Stimulated activated CD4-positive, alpha-beta T cell treated with anti-CD3 and anti-CD28 coated beads, TNF-alpha, amount 100 ng/mL, for 24 hours (primary cell): ENCODE measurements at regions not wholly inside any gene's neighbourhood (a gene's known extent, or its start where the extent isn't known, plus 50 kb on each side); places are given as distances from the start of the nearest gene placed in this dataset.
"Not testable (repeated sequence)": the region's sequence is repeated elsewhere in the genome, so short reads cannot be mapped to it uniquely, and the experiment has no call there.

Experiments
- DNase-seq, 3 experiments: peaks; one replicate each; pipeline ENCODE4 v3.0.0-alpha.2; 2020; ENCODE audit warnings: low read depth in 3 of 3

DNA sequence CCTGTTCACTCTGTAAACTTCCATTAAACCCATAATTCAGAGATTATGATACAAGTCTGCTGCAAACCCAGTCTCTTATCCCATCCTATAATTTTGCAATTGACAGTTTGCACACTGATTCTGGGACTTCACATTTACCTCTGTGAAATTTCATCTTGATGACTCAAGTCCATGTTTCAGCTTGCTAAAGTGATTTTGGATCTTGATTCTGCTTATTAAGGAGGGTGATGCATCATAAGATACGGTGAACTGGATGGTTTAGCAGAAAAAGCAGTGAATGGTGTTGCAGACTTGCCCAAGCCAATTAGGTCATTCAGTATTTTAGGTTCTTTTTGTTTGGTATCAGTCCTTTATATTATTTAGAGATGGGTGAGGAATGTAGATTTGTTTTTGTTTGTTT lies 125.5 kb upstream of the PODXL start:
- DNase-seq, result no peak

DNA sequence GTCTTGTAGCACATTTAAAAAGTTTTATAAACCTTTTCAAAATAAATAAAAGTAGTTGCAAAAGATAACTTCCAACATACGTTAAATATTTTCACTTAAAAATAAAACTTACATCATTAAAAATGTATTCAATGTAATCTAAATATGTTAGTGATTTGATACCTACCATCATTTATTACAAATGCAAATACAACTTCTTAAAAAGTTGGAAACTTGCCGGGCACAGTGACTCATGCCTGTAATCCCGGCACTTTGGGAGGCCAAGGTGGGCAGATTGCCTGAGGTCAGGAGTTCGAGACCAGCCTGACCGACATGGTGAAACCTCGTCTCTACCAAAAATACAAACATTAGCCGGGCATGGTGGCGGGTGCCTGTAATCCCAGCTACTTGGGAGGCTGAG lies 122.6 kb upstream of the PODXL start:
- DNase-seq, result not testable (repeated sequence)

DNA sequence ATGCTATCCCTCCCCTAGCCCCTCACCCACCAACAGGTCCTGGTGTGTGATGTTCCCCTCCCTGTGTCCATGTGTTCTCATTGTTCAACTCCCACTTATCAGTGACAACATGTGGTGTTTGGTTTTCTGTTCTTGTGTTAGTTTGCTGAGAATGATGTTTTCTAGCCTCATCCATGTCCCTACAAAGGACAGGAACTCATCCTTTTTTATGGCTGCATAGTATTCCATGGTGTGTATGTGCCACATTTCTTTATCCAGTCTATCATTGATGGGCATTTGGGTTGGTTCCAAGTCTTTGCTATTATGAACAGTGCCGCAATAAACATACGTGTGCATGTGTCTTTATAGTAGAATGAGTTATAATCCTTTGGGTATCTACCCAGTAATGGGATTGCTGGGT lies 120.4 kb upstream of the PODXL start:
- not testable (repeated sequence) for DNase-seq

DNA sequence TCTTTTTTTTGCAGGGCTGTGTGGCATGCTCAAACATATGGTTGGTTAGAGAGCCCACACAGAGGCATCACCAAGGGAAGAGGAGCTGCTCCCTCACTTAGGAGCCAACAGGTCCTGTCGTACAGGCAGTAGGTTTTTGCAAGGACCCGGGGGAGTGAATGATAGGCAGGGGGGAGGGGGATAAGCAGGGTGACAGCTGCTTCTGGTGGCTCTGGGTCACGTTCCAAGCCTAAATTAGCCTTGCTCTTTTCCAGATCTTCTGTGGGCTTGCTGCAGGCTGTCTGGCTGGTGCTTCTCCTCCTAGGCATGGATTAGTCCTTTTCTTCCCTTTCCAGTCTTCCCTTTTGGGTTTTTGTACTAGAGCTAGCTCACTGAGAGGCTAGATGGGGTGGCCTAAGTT lies 117.7 kb upstream of the PODXL start:
- no peak for DNase-seq

DNA sequence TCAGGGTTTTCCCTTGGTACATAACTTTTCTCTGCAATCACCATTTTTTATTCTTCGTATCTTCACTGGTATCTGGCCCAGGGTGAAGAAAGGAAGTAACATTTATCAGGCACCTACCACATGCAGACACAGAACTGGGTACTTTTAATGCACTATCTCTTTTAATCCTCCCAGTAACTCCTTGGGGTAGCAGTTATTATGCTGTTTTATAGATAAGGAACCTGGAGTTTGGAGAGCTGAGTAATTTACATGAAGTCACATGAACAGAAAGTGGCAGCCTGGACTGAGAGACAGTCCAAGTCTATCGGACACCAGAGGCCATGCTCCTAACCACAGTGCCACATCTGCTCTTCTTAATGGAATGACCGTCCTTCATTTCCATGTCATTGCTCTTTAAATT lies 117.1 kb upstream of the PODXL start:
- no peak for DNase-seq

GRCh38 chr7:131670406-131670805 lies 114.0 kb upstream of the PODXL start:
- DNase-seq, result no peak

- DNase-seq, result no peak
Observed at GRCh38 chr7:131667699-131668098, 111.3 kb upstream of the PODXL start.

DNA sequence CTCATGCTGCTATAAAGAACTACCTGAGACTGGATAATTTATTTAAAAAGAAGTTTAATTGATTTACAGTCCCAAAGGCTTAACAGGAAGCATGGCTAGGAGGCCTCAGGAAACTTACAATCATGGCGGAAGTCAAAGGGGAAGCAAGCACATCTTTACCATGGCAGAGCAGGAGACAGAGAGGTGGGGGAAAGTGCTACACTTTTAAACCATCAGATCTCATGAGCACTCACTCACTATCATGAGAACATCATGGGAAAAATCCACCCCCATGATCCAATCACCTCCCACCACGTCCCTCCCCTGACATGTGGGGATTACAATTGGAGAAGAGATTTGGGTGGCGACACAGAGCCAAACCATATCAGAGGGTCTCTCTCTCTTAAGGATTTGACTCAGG lies 108.6 kb upstream of the PODXL start:
- no peak for DNase-seq

DNA sequence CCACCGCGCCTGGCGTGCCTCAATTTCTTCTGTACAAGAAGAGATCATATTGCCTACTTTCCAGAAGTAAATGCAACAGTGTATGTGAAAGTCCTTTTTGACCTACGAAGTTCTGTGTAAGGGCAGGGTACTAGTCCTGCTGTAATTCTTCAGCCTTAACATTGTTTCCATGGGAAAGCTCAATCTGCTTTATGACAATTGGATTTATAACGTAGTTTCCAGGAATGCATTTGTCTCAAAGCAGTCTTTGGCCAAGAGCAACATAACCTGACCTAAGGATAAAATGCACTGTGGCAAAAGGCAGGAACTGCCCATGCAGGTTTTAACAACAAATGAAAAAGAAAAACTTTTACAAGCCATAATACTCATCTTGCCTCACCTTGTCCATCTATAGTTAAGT lies 108.1 kb upstream of the PODXL start:
- DNase-seq, result no peak

DNA sequence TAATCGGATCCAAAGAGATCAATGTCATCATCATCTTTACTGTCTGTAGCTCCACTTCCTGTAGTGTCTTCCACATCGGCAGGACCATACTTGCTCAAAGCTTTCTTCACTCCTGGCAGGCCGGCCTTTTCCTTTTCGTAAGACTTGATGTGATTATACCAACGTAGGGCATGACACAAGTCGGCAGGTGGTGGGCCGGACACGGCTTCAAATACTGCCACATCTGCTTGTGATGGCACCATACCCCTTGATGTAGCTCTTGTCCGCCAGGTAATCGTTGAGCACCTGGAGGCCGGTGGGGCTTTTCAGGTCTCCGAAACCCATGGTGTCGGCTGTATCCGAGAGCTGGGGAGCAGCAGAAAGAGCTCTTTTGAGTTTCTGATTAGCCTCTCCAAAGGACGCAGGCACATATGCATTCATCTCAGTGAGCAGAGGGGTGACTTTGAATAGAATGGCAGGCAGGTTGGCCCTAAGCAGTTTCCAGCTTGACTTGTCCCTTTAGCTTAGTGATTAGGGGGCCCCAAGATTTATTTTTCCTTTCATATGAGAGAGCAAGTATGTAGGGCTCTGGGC lies 106.0 kb upstream of the PODXL start:
- DNase-seq, result not testable (repeated sequence)

- DNase-seq, result no peak
Observed at GRCh38 chr7:131657881-131658280, 101.5 kb upstream of the PODXL start.

DNA sequence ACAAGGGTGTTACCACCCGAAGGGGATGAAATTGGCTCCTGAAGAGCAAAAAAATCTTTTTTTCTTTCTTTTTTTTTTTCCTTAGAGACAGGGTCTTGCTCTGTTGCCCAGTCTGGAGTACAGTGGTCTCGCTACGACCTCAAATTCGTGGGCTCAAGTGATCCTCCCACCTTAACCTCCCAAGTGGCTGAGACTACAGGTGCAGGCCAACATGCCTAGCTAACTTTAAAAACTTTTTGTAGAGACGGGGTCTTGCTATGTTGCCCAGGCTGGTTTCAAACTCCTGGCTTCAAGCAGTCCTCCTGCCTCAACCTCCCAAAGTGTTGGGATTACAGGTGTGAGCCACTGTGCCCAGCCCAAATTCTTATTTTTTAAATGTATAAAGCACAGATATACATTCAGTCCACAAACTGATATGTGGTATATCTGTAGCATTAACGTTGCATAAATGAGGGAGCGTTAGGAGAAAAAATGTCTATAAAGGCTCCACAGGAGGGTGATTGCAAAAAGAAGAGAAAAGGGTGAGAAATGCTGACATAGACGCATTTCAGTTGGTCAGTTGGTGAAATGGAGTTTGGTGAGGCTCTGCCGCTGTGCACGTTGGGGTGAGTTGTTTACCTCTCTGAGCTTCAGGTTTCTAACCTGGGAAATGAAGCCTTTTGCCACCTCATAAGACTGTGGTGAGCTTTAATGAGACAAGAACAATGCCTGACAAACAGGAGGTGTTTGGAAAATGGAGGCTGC lies 100.7 kb upstream of the PODXL start:
- no peak for DNase-seq

DNA sequence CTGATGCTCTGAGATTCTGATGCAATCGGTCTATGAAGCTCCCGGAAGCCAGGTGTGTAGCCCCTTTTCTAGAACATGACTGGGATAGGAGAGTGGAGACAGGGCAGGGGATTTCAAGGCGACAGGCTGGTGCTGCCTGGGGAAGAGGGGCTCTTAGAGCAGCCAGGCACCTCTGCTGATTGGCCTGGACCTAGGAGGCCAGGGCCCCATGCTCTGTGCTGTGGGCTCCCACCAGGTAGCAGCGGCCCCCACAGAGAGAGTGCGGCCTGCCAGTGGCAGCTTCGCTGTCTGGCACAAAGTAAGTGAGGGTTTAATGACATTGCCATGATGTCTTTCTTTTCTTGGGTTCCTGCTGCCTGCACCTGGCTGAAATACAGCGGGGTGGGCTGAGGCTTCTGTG lies 99.4 kb upstream of the PODXL start:
- no peak for DNase-seq

GRCh38 chr7:131655447-131655846 lies 99.0 kb upstream of the PODXL start:
- no peak for DNase-seq

DNA sequence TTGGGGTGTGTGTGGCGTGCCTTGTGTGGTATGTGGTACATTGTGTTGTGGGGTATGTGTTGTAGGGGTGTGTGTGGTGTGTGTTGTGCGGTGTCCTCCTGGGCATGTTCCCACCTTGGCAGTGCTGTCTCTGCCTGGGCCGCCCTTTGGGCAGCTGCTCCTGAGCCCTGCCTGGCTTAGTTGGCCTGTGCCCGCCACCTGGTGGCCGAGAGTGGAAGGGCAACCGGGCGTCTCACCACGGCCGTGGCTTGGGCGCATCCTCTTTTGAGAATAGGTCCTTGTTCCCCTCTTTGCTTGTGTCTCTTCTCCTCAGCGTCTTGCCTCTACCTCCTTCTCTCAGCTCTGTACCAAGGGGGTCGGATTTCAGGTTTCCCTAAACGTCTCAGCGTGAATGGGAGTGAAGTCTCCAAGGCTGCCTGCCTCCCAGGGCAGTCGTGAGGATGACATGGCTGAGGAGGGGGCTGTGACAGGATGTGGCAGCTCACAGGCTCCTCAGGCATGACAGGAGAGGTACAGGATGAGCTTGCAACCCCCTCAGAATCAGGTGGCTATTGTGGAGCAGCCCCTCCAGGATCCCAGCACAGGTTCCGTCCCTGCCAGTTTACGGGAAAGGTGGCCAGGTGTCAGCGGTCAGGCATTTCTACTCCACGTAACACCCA lies 98.4 kb upstream of the PODXL start:
- peak; percentile 65 to 82 (median 73) for DNase-seq

GRCh38 chr7:131654249-131654558 lies 97.8 kb upstream of the PODXL start:
- no peak for DNase-seq

DNA sequence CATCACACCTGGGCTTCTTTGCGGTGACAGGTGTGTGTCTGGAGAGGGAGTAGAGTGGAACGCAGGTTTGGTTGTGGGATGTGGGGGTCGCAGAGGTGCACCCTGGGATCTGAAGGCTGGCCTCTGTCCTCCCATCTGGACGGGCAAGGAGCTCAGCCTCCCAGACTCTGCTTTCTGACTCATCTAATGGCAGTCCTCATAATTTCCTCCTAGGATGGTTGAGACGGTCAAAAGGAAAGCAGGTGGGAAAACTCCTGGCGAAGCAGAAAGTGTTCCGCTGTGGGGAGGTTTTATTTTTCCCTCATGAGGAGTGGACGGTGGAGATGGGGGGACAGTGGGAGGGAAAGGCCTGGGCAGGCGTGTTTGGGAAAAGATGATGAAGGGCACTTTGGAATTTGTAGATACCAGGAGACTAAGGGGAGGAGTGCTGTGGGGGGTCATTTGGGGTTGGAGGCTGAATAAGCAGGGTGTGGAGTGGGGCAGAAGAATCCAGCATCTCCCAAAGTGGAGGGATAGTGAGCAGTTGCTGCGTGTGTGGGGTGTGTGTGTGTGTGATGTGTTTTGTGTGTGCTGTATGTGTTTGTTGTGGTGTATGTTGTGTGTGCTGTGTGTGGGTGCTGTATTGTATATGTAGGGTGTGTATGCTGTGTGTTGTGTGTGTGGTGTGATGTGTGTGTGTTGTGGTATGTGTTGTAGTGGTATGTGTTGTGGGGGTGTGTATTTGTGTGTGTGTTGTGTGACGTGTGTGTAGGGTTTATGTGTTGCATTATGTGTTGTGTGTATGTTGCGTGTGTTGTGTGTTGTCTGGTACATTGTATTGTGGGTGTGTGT lies 97.2 kb upstream of the PODXL start:
- no peak for DNase-seq

DNA sequence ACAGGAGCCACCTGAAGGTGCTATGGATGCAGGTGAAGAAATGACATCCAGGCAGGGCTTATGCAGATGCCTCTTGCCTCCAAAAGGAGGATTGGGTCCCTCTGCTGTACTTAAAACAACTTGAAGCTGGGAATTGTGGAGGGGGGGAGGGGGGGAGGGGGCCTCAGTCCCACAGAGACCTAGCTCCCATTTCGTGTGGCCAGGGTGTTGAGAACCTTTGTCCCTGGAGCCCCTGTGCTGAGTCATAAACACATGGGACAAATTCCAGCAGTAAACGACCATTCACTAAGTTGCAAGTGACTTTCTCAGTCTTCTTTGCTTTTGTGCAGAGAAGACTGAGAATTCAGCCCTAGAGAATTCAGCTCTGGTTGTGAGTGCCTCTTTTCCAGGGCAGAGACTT lies 96.5 kb upstream of the PODXL start:
- DNase-seq, result no peak

DNA sequence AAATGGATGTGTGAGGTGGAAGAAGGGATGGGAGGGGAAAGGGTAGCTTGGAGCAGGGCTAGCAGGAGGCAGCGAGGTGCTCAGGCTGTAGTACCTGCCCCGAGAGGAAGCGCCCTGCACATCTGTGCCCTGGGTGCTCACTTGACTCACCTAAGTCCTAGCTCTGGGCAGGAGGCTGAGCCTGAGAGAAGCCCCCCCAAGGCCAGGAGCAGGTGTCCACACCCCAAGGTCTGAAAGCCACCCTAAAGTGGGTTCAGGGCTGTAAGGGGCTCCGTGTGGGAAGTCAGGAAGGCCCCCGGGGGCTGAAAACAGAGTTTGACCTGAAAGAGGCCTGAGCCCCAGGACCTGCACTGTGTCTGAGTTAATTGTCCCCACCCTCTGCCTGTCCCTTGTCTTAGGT lies 95.8 kb upstream of the PODXL start:
- no peak for DNase-seq

DNA sequence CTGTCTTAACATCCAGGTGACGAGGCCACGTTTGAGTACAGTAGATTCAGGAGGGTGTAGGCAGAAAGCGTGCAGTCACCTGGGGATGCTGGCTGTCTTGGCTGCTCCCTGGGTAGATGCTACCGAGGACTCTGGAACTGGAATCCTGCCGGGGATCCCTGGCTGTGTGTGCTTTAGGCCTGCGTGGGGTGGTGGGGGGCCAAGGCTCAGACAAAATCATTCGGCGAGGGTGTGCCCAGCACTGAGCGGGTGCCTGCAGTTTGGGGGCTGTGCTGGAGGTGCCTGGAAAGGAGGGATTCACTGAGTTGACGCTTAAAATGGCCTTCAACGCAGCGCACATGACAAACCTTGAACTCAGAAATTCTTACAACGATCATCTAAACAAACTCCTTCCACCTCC lies 93.5 kb upstream of the PODXL start:
- DNase-seq, result no peak

GRCh38 chr7:131649003-131649541 lies 92.6 kb upstream of the PODXL start:
- no peak for DNase-seq

- DNase-seq, result no peak
Observed at GRCh38 chr7:131648491-131648890, 92.1 kb upstream of the PODXL start.
